ENCODE measurements at regions not wholly inside any gene's neighbourhood (a gene's known extent, or its start where the extent isn't known, plus 50 kb on each side); places are given as distances from the start of the nearest gene placed in this dataset.

- TF ChIP-seq ZBTB34 (CRISPR knock-in tag; IDR thresholded peaks at IDR 0.05) = no peak
- TF ChIP-seq RBFOX2 (IDR thresholded peaks at IDR 0.05; ENCODE audit: low read depth, low read length) = no peak
- TF ChIP-seq RBM17 (IDR thresholded peaks at IDR 0.05; ENCODE audit: borderline replicate concordance, low read depth, low read length) = no peak
- TF ChIP-seq SMARCA4 (IDR thresholded peaks at IDR 0.05) = peak; percentile 44; the same call in 1 of the 2 replicates
- TF ChIP-seq SAFB (IDR thresholded peaks at IDR 0.05; ENCODE audit: borderline replicate concordance, low read depth, low read length) = no peak
- TF ChIP-seq ZSCAN32 (CRISPR knock-in tag; IDR thresholded peaks at IDR 0.05) = 0 out of 2 replicates have a peak, but pooled peaks have one; percentile 27
Observed at GRCh38 chr13:22428188-22428828, 752.5 kb upstream of the SGCG start (continued).

- no peaks in the 10 kb centered on the region for H3K36me3 ChIP-seq (ENCODE audit: control insufficient read depth, insufficient read depth, low read length)
- H4K20me1 ChIP-seq (replicated peaks; ENCODE audit: control insufficient read depth, insufficient read depth, low read length) = no peaks in the 10 kb centered on the region
- DNase-seq (ENCODE audit: extremely low read depth in 1 of 4, low spot score in 3 of 4) (peak in 1 of 4 experiments; percentile 4), ATAC-seq (0 out of 3 replicates have a peak, but pooled peaks have one; percentile 40), FAIRE-seq (no peak)
- no peaks in the 10 kb centered on the region for H3K4me1 ChIP-seq (replicated peaks in 1 of 2; ENCODE audit: control insufficient read depth in 2 of 2, insufficient read depth in 2 of 2, low read length in 2 of 2)
- no peak overlapping the region for H3K27ac ChIP-seq (ENCODE audit: extremely low read depth, low read depth, low read length)
- in situ Hi-C loops (cut with MboI) (no loop called here), intact Hi-C loops (cut with micrococcal nuclease) (no loop called here)
- no peaks in the 10 kb centered on the region for H3K27me3 ChIP-seq (ENCODE audit: control insufficient read depth in 2 of 2, insufficient read depth in 2 of 2, low read length in 2 of 2)
- TF ChIP-seq SRF (CRISPR knock-in tag; IDR thresholded peaks at IDR 0.05) = peak in 1 of 2 experiments; percentile 93; a peak in 2 of 4 replicates
- no peak for TF ChIP-seq ZEB2 (IDR thresholded peaks at IDR 0.05)
- TF ChIP-seq E2F1 (CRISPR knock-in tag; IDR thresholded peaks at IDR 0.05) = no peak
- H3K4me3 ChIP-seq = no peak overlapping the region
- no peaks in the 10 kb centered on the region for H3K9me3 ChIP-seq (replicated peaks; ENCODE audit: control insufficient read depth, insufficient read depth, low read depth, low read length)
- no peak overlapping the region for H3K9ac ChIP-seq (ENCODE audit: insufficient read depth in 1 of 2, low read depth in 2 of 2, low read length in 2 of 2)
- no peaks in the 10 kb centered on the region for H3K9me1 ChIP-seq (ENCODE audit: control insufficient read depth, insufficient read depth, low read length)
- ChIA-PET CTCF (ENCODE audit: low intra/inter-chr PET ratio) (no interaction called here), POLR2A (no interaction called here)
- no peak overlapping the region for H2AFZ ChIP-seq (ENCODE audit: low read depth, low read length)
- BruUV-seq (replicated peaks) = no TSS peak
- H3K79me2 ChIP-seq (ENCODE audit: control insufficient read depth, insufficient read depth, low read length) = no peaks in the 10 kb centered on the region
- no peak overlapping the region for H3K4me2 ChIP-seq (ENCODE audit: insufficient read depth, low read length)
Observed at GRCh38 chr13:22432690-22433089, 748.1 kb upstream of the SGCG start.
